Tibial nerve (tissue), 4 donors: ENCODE measurements at regions not wholly inside any gene's neighbourhood (a gene's known extent, or its start where the extent isn't known, plus 50 kb on each side); places are given as distances from the start of the nearest gene placed in this dataset.

Source experiments
- EP300 ChIP-seq, 2 donors: sonication (generic); formaldehyde crosslinking; IDR thresholded peaks; one replicate each; pipeline ENCODE4 v1.6.1; 2017; ENCODE audit warnings: antibody characterized with exemption in 2 of 2, mild to moderate bottlenecking in 1 of 2
- POLR2A ChIP-seq, 2 donors: fragments of 450-650 bp; IDR thresholded peaks; one replicate each; pipeline ENCODE4 v1.6.1; 2017; ENCODE audit warnings: antibody characterized with exemption in 2 of 2, mild to moderate bottlenecking in 2 of 2, moderate library complexity in 2 of 2
- TF ChIP-seq, protein P1 (sequence below), 5 experiments: fragments of 200-600 bp in 3 of 5; fragments of 450-650 bp in 2 of 5; sonication (generic) in 3 of 5; IDR thresholded peaks; one replicate each; pipeline ENCODE4 v1.5.1; 2016 to 2019; ENCODE audit warnings: antibody characterized with exemption in 5 of 5, mild to moderate bottlenecking in 3 of 5, moderate library complexity in 2 of 5

DNA sequence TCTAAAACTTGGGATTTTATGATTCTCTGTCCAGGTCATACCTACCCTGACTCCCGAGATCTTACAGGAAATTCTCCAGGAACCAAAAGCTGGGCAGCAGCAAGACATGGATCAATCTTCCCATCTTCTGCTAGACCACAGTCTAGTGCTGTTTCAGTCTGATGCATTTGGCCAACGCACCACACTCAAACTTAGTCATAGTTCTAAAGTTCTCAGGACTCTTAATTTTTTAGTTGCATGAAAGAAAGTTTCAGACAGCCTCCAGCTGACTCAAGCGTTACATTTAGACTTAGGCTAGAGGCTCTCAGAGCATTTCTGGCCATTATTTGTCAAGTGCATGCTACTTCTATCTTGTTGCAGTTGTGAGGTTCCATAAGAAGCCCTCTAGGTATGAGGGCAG is 230.1 kb upstream of the CCDC150 start:
- TF ChIP-seq, protein P1, sequence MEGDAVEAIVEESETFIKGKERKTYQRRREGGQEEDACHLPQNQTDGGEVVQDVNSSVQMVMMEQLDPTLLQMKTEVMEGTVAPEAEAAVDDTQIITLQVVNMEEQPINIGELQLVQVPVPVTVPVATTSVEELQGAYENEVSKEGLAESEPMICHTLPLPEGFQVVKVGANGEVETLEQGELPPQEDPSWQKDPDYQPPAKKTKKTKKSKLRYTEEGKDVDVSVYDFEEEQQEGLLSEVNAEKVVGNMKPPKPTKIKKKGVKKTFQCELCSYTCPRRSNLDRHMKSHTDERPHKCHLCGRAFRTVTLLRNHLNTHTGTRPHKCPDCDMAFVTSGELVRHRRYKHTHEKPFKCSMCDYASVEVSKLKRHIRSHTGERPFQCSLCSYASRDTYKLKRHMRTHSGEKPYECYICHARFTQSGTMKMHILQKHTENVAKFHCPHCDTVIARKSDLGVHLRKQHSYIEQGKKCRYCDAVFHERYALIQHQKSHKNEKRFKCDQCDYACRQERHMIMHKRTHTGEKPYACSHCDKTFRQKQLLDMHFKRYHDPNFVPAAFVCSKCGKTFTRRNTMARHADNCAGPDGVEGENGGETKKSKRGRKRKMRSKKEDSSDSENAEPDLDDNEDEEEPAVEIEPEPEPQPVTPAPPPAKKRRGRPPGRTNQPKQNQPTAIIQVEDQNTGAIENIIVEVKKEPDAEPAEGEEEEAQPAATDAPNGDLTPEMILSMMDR (IDR thresholded peaks at IDR 0.05) = no peak
- no peak for TF ChIP-seq POLR2A (IDR thresholded peaks at IDR 0.05)
- no peak for TF ChIP-seq EP300 (IDR thresholded peaks at IDR 0.05)
